Mesendoderm (in vitro differentiated cells): ENCODE measurements at regions not wholly inside any gene's neighbourhood (a gene's known extent, or its start where the extent isn't known, plus 50 kb on each side); places are given as distances from the start of the nearest gene placed in this dataset.

Source experiments
- DNase-seq: peaks from one replicate; pipeline ENCODE4 v3.0.0; 2013
- H2AK5ac ChIP-seq: 2 replicates; pipeline ENCODE4 v1.6.1; 2013; ENCODE audit warnings: low read length, inconsistent platforms
- H2BK120ac ChIP-seq: 2 replicates; pipeline ENCODE4 v1.6.1; 2013; ENCODE audit warnings: low read depth, mild to moderate bottlenecking, low read length, moderate library complexity, mixed read lengths
- H2BK15ac ChIP-seq: replicated peaks from 2 replicates; pipeline ENCODE4 v1.6.1; 2013; ENCODE audit warnings: low read depth, mild to moderate bottlenecking, moderate library complexity
- H2BK5ac ChIP-seq: 2 replicates; pipeline ENCODE4 v1.6.1; 2013; ENCODE audit warnings: low read length, inconsistent platforms
- H3K18ac ChIP-seq: 2 replicates; pipeline ENCODE4 v1.6.1; 2013; ENCODE audit warnings: mild to moderate bottlenecking, low read length, mixed read lengths
- H3K23ac ChIP-seq: one replicate; pipeline ENCODE4 v1.6.1; 2013; ENCODE audit warnings: low read length
- H3K27ac ChIP-seq: 2 replicates; pipeline ENCODE4 v1.5.1; 2013; ENCODE audit warnings: low read depth, mild to moderate bottlenecking, inconsistent platforms, low read length, moderate library complexity
- H3K27me3 ChIP-seq: 2 replicates; pipeline ENCODE4 v1.6.1; 2013; ENCODE audit warnings: low read length, control low read depth, mild to moderate bottlenecking, inconsistent platforms; ENCODE audit not compliant: insufficient read depth, poor library complexity
- H3K36me3 ChIP-seq: 2 replicates; pipeline ENCODE4 v1.6.1; 2013; ENCODE audit warnings: low read length, inconsistent platforms; ENCODE audit not compliant: control insufficient read depth, insufficient read depth
- H3K4ac ChIP-seq: one replicate; pipeline ENCODE4 v1.6.1; 2013; ENCODE audit warnings: low read depth, mild to moderate bottlenecking, low read length, moderate library complexity
- H3K4me1 ChIP-seq: 2 replicates; pipeline ENCODE4 v1.6.1; 2013; ENCODE audit warnings: low read depth, low read length, inconsistent platforms; ENCODE audit not compliant: control insufficient read depth
- H3K4me2 ChIP-seq: 2 replicates; pipeline ENCODE4 v1.6.1; 2013; ENCODE audit warnings: low read length
- H3K4me3 ChIP-seq: 2 replicates; pipeline ENCODE4 v1.5.1; 2013; ENCODE audit warnings: mild to moderate bottlenecking, low read length
- H3K56ac ChIP-seq: one replicate; pipeline ENCODE4 v1.6.1; 2013; ENCODE audit warnings: low read length
- H3K79me1 ChIP-seq: 2 replicates; pipeline ENCODE4 v1.6.1; 2013; ENCODE audit warnings: low read length, inconsistent platforms
- H3K79me2 ChIP-seq: 2 replicates; pipeline ENCODE4 v1.6.1; 2013; ENCODE audit warnings: mild to moderate bottlenecking, low read length; ENCODE audit not compliant: control insufficient read depth, insufficient read depth
- H3K9ac ChIP-seq: 2 replicates; pipeline ENCODE4 v1.6.1; 2013; ENCODE audit warnings: low read length, inconsistent platforms
- H4K5ac ChIP-seq: one replicate; pipeline ENCODE4 v1.6.1; 2013; ENCODE audit warnings: low read length
- H4K8ac ChIP-seq: one replicate; pipeline ENCODE4 v1.6.1; 2013; ENCODE audit warnings: low read depth, mild to moderate bottlenecking, control low read depth, low read length, moderate library complexity
- WGBS: extraction: QIAGEN DNeasy Blood & Tissue Kit; methylation state at CpG from one replicate; pipeline ENCODE4 v1.1.7; 2013; ENCODE audit warnings: low lambda C conversion rate, missing lambda C conversion rate; ENCODE audit not compliant: insufficient coverage; ENCODE audit errors: extremely low coverage; 5-methylcytosine and 5-hydroxymethylcytosine counted together

- Histone ChIP-seq H3K23ac (no peak overlapping the region), H3K4me3 (no peak overlapping the region), H3K4me1 (peaks cover 7% of the 10 kb centered on the region)
Observed at GRCh38 chr1:58430421-58431275, 115.9 kb downstream of the OMA1 start.

GRCh38 chr1:58426918-58427317, 119.6 kb downstream of the OMA1 start:
- Histone ChIP-seq H3K27ac (no peak overlapping the region), H3K9ac (no peak overlapping the region), H3K27me3 (no peaks in the 10 kb centered on the region), H3K4me1 (no peaks in the 10 kb centered on the region), H2BK120ac (no peak overlapping the region), H4K8ac (no peak overlapping the region), H3K4ac (no peak overlapping the region), H3K23ac (no peak overlapping the region), H2AK5ac (no peak overlapping the region), H4K5ac (no peak overlapping the region), H3K18ac (no peak overlapping the region), H3K79me2 (no peaks in the 10 kb centered on the region), H2BK15ac (no peak overlapping the region), H3K36me3 (no peaks in the 10 kb centered on the region), H2BK5ac (no peak overlapping the region), H3K4me2 (no peak overlapping the region), H3K4me3 (no peak overlapping the region), H3K56ac (no peak overlapping the region), H3K79me1 (no peaks in the 10 kb centered on the region)
- WGBS = no CpG with 5 or more reads among the region's 2 CpGs
- DNase-seq = no peak

More at GRCh38 chr1:58430421-58431275, 115.9 kb downstream of the OMA1 start:
- Histone ChIP-seq H3K27me3 (no peaks in the 10 kb centered on the region), H3K79me1 (no peaks in the 10 kb centered on the region), H2BK15ac (no peak overlapping the region), H2BK120ac (no peak overlapping the region), H3K79me2 (no peaks in the 10 kb centered on the region), H3K36me3 (no peaks in the 10 kb centered on the region), H3K18ac (no peak overlapping the region), H3K56ac (no peak overlapping the region), H2AK5ac (no peak overlapping the region), H3K9ac (no peak overlapping the region), H3K27ac (no peak overlapping the region), H4K8ac (no peak overlapping the region), H4K5ac (no peak overlapping the region), H3K4ac (no peak overlapping the region), H2BK5ac (no peak overlapping the region), H3K4me2 (no peak overlapping the region)
- no peak for DNase-seq
- no CpG with 5 or more reads among the region's 7 CpGs for WGBS

- H3K56ac ChIP-seq = no peak overlapping the region
- H2BK120ac ChIP-seq = no peak overlapping the region
- no peak overlapping the region for H3K18ac ChIP-seq
- H4K8ac ChIP-seq = no peak overlapping the region
- H4K5ac ChIP-seq = no peak overlapping the region
- H3K4ac ChIP-seq = no peak overlapping the region
- H3K79me1 ChIP-seq = no peaks in the 10 kb centered on the region
- no peak overlapping the region for H3K27ac ChIP-seq
- no CpG with 5 or more reads among the region's 4 CpGs for WGBS
- no peak overlapping the region for H2AK5ac ChIP-seq
- no peaks in the 10 kb centered on the region for H3K79me2 ChIP-seq
- no peak overlapping the region for H3K9ac ChIP-seq
- H2BK5ac ChIP-seq = no peak overlapping the region
- no peaks in the 10 kb centered on the region for H3K4me1 ChIP-seq
- DNase-seq = no peak
- H3K36me3 ChIP-seq = no peaks in the 10 kb centered on the region
- H3K4me3 ChIP-seq = no peak overlapping the region
- no peaks in the 10 kb centered on the region for H3K27me3 ChIP-seq
- no peak overlapping the region for H3K4me2 ChIP-seq
- no peak overlapping the region for H3K23ac ChIP-seq
- H2BK15ac ChIP-seq = no peak overlapping the region
Observed at GRCh38 chr1:58422436-58422835, 124.1 kb downstream of the OMA1 start.

- Histone ChIP-seq H3K27me3 (no peaks in the 10 kb centered on the region), H3K9ac (no peak overlapping the region), H3K23ac (no peak overlapping the region), H2BK15ac (no peak overlapping the region), H3K4me3 (no peak overlapping the region), H3K4ac (no peak overlapping the region), H4K5ac (no peak overlapping the region), H3K36me3 (no peaks in the 10 kb centered on the region), H3K4me2 (no peak overlapping the region), H3K18ac (no peak overlapping the region), H2BK120ac (no peak overlapping the region), H4K8ac (no peak overlapping the region), H3K79me2 (no peaks in the 10 kb centered on the region), H3K79me1 (no peaks in the 10 kb centered on the region), H3K56ac (no peak overlapping the region), H3K27ac (no peak overlapping the region), H3K4me1 (no peaks in the 10 kb centered on the region), H2AK5ac (no peak overlapping the region), H2BK5ac (no peak overlapping the region)
- WGBS = no CpG with 5 or more reads among the region's 2 CpGs
- no peak for DNase-seq
Observed at GRCh38 chr1:58418283-58419228, 128.0 kb downstream of the OMA1 start.

- H3K56ac ChIP-seq = no peak overlapping the region
- no peak overlapping the region for H3K9ac ChIP-seq
- no peak overlapping the region for H2BK5ac ChIP-seq
- H3K27ac ChIP-seq = no peak overlapping the region
- no peaks in the 10 kb centered on the region for H3K27me3 ChIP-seq
- no peaks in the 10 kb centered on the region for H3K4me1 ChIP-seq
- H3K4me3 ChIP-seq = no peak overlapping the region
- H2AK5ac ChIP-seq = no peak overlapping the region
- no peak overlapping the region for H4K5ac ChIP-seq
- H3K79me2 ChIP-seq = no peaks in the 10 kb centered on the region
- H2BK15ac ChIP-seq = no peak overlapping the region
- no peaks in the 10 kb centered on the region for H3K79me1 ChIP-seq
- H3K4ac ChIP-seq = no peak overlapping the region
- H3K23ac ChIP-seq = no peak overlapping the region
- no peak overlapping the region for H3K18ac ChIP-seq
- no peaks in the 10 kb centered on the region for H3K36me3 ChIP-seq
- DNase-seq = no peak
- H4K8ac ChIP-seq = no peak overlapping the region
- no peak overlapping the region for H3K4me2 ChIP-seq
- WGBS = no CpG with 5 or more reads among the region's 4 CpGs
- H2BK120ac ChIP-seq = no peak overlapping the region
Observed at GRCh38 chr1:58412071-58412580, 134.4 kb downstream of the OMA1 start.
